Testis (tissue), 2 donors: ENCODE measurements at regions not wholly inside any gene's neighbourhood (a gene's known extent, or its start where the extent isn't known, plus 50 kb on each side); places are given as distances from the start of the nearest gene placed in this dataset.

ENCODE experiments used
- CTCF ChIP-seq, 3 experiments: fragments of 450-650 bp in 2 of 3; fragments of 200-600 bp in 1 of 3; sonication (generic) in 1 of 3; IDR thresholded peaks; one replicate each; pipeline ENCODE4 v1.5.1; 2016 to 2019; ENCODE audit warnings: antibody characterized with exemption in 3 of 3, mild to moderate bottlenecking in 2 of 3, moderate library complexity in 1 of 3
- POLR2A ChIP-seq: fragments of 450-650 bp; IDR thresholded peaks from one replicate; pipeline ENCODE4 v1.6.1; 2017; ENCODE audit warnings: antibody characterized with exemption, mild to moderate bottlenecking, moderate library complexity

- TF ChIP-seq CTCF (IDR thresholded peaks at IDR 0.05) (no peak), POLR2A (no peak)
Observed at GRCh38 chr3:170700054-170700404, 114.2 kb upstream of the SLC7A14 start.
